Ovary (tissue), 7 donors: ENCODE measurements at regions not wholly inside any gene's neighbourhood (a gene's known extent, or its start where the extent isn't known, plus 50 kb on each side); places are given as distances from the start of the nearest gene placed in this dataset.

Experiments used
- DNase-seq, 5 donors: peaks; one replicate each; pipeline ENCODE4 v3.0.0-alpha.2; 2019 to 2020
- H3K27ac ChIP-seq, 2 donors: fragments of 200-600 bp; one replicate each; pipeline versions ENCODE4 v1.5.1 to v1.8.0; 2019 to 2022
- H3K27me3 ChIP-seq: fragments of 200-600 bp; one replicate; pipeline ENCODE4 v1.8.0; 2022
- H3K36me3 ChIP-seq: fragments of 200-600 bp; sonication (generic); one replicate; pipeline ENCODE4 v1.5.1; 2019
- H3K4me1 ChIP-seq: one replicate; pipeline ENCODE4 v1.8.1; 2013; ENCODE audit warnings: mild to moderate bottlenecking, moderate library complexity; ENCODE audit not compliant: insufficient read depth
- H3K4me3 ChIP-seq: fragments of 200-600 bp; sonication (generic); one replicate; pipeline ENCODE4 v1.5.1; 2017
- H3K9me3 ChIP-seq, 2 donors: fragments of 200-600 bp in 1 of 2; sonication (generic) in 1 of 2; one replicate each; pipeline versions ENCODE4 v1.5.1 to v1.8.1; 2013 to 2019; ENCODE audit warnings: mild to moderate bottlenecking in 1 of 2, moderate library complexity in 1 of 2
- CTCF ChIP-seq, 3 donors: fragments of 450-650 bp in 2 of 3; fragments of 200-600 bp in 1 of 3; IDR thresholded peaks; one replicate each; pipeline versions ENCODE4 v1.5.1 to v1.8.0; 2016 to 2022; ENCODE audit warnings: antibody characterized with exemption in 3 of 3, mild to moderate bottlenecking in 1 of 3
- EP300 ChIP-seq: sonication (generic); formaldehyde crosslinking; IDR thresholded peaks from one replicate; pipeline ENCODE4 v1.6.1; 2017; ENCODE audit warnings: antibody characterized with exemption
- POLR2A ChIP-seq: fragments of 450-650 bp; IDR thresholded peaks from one replicate; pipeline ENCODE4 v1.6.1; 2017; ENCODE audit warnings: antibody characterized with exemption, mild to moderate bottlenecking, moderate library complexity
- WGBS, 3 donors: extraction: QIAGEN DNeasy Blood & Tissue Kit in 1 of 3; methylation state at CpG; one replicate each; pipeline versions ENCODE4 v1.1.5 to v1.1.7; 2013 to 2017; 5-methylcytosine and 5-hydroxymethylcytosine counted together
- intact Hi-C, 4 donors: fragments of 100-400 bp; cut with DNase I; formaldehyde crosslinking; loops; one replicate each; pipeline versions ENCODE4 v1.11.0 to v1.15.1; 2022 to 2023
- donor health status: DM: no; HTN: no; CAD: no; lungs with moderate emphysema.
- donor health status: DM: no; HTN: no; CAD: no.
- donor health status: Bipolar disorder and iron deficiency.
- donor health status: DM: no; HTN: no; CAD: no.
- donor health status: DM: yes; HTN: yes; CAD: no.

DNA sequence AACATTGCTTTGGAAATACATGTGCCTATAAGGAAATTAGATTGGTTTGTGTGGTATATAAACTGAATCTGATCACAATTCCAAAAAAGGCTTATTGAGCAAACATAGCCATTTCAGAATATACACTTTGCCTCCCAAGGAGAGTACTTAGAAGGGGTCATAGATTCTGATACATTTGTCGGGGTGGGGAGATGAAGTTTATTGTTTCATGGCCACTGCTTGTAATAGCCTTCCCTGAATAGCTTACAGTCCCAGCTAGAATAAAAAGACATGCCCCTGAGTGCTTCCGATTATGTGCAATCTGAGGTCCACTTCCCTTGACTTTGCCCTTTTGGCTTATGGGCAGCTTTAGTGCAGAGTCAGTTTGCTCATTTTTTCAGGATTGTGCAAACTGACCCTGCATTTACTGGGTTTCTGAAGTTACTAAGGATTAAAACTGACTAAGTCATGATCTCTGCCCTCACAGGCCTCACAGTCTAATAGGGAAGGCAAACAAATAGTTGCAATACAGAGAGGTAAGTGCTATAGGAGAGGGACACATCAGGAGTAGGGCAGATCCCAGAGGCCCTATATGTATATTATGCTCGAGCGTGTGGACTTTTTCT is 184.2 kb downstream of the BLID start:
- DNase-seq: no peak
- no peak overlapping the region for H3K27ac ChIP-seq
- intact Hi-C loops: no loop called here

GRCh38 chr11:121931121-121931520 is 184.9 kb downstream of the BLID start:
- H3K36me3 ChIP-seq: no peaks in the 10 kb centered on the region
- no peak overlapping the region for H3K4me3 ChIP-seq
- intact Hi-C loops: no loop called here
- no peak for DNase-seq
- H3K27me3 ChIP-seq: no peaks in the 10 kb centered on the region
- 88 to 95% (median 89%) methylated on average over 2 of the region's 2 CpGs for WGBS, 3 donors
- TF ChIP-seq CTCF (IDR thresholded peaks at IDR 0.05): no peak
- H3K4me1 ChIP-seq: peaks cover 2% of the 10 kb centered on the region
- no peak overlapping the region for H3K27ac ChIP-seq
- H3K9me3 ChIP-seq: no peaks in the 10 kb centered on the region

More for the DNA sequence above, 184.2 kb downstream of the BLID start:
- H3K4me3 ChIP-seq: no peak overlapping the region
- H3K27me3 ChIP-seq: no peaks in the 10 kb centered on the region
- H3K9me3 ChIP-seq: no peaks in the 10 kb centered on the region
- no peaks in the 10 kb centered on the region for H3K36me3 ChIP-seq
- no peak for TF ChIP-seq EP300
- no peak for TF ChIP-seq POLR2A
- no peak for TF ChIP-seq CTCF (IDR thresholded peaks at IDR 0.05)
- H3K4me1 ChIP-seq: peaks cover 2% of the 10 kb centered on the region
- 72 to 82% (median 77%) methylated on average over 4 of the region's 4 CpGs for WGBS, 3 donors

GRCh38 chr11:121930004-121930965 is 185.7 kb downstream of the BLID start:
- TF ChIP-seq POLR2A (no peak), EP300 (no peak), CTCF (IDR thresholded peaks at IDR 0.05) (no peak)
- peak overlapping the region in 1 of 2 donors; percentile 16 for H3K27ac ChIP-seq
- WGBS, 3 donors: 26 to 32% (median 29%) methylated on average over 18 of the region's 18 CpGs
- H3K4me1 ChIP-seq: peaks cover 2% of the 10 kb centered on the region
- H3K27me3 ChIP-seq: no peaks in the 10 kb centered on the region
- peak overlapping the region; percentile 23 for H3K4me3 ChIP-seq
- no peaks in the 10 kb centered on the region for H3K36me3 ChIP-seq
- no peaks in the 10 kb centered on the region for H3K9me3 ChIP-seq
- DNase-seq: no peak
- intact Hi-C loops: no loop called here

GRCh38 chr11:121929581-121929980 is 186.4 kb downstream of the BLID start:
- TF ChIP-seq EP300: no peak
- TF ChIP-seq POLR2A: no peak
- TF ChIP-seq CTCF (IDR thresholded peaks at IDR 0.05): no peak
- H3K9me3 ChIP-seq: no peaks in the 10 kb centered on the region
- H3K4me3 ChIP-seq: peak overlapping the region; percentile 23
- H3K4me1 ChIP-seq: peaks cover 2% of the 10 kb centered on the region
- H3K27me3 ChIP-seq: no peaks in the 10 kb centered on the region
- 1 to 2% (median 1%) methylated on average over 11 of the region's 11 CpGs for WGBS, 3 donors
- H3K36me3 ChIP-seq: no peaks in the 10 kb centered on the region
- peak overlapping the region in 1 of 2 donors; percentile 63 for H3K27ac ChIP-seq
- peak; percentile 21 to 61 (median 34) for DNase-seq
- intact Hi-C loops: no loop called here
